H4 (cell line): ENCODE measurements at regions not wholly inside any gene's neighbourhood (a gene's known extent, or its start where the extent isn't known, plus 50 kb on each side); places are given as distances from the start of the nearest gene placed in this dataset.

Experiments
- DNase-seq: peaks from one replicate; pipeline ENCODE4 v3.0.0-alpha.2; 2015; ENCODE audit warnings: low spot score

- no peak for DNase-seq
Measured at GRCh38 chr16:76182041-76182635, 95.1 kb upstream of the CNTNAP4 start.

- no peak for DNase-seq
Measured at GRCh38 chr16:76183647-76184046, 93.6 kb upstream of the CNTNAP4 start.

DNA sequence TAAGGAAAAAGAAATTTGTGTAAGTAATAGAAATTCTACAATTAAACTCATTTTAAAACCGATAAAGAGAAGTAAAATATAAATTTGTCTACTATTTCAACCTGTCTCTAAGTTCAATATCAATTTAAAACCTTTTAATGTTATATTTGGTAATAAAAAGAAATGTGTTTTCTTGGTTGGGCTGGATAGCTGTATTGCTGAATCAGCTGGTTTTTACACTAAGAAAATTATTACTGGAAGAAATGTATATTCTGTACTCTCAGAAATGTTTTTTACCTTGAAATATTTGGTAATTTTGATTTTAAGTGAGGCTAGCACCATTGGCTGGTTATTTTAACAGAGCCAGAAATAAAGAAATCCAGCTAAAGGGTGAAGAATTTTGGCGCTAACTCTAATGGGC, 87.1 kb upstream of the CNTNAP4 start:
- no peak for DNase-seq

GRCh38 chr16:76190480-76190879, 86.7 kb upstream of the CNTNAP4 start:
- DNase-seq, result no peak

DNA sequence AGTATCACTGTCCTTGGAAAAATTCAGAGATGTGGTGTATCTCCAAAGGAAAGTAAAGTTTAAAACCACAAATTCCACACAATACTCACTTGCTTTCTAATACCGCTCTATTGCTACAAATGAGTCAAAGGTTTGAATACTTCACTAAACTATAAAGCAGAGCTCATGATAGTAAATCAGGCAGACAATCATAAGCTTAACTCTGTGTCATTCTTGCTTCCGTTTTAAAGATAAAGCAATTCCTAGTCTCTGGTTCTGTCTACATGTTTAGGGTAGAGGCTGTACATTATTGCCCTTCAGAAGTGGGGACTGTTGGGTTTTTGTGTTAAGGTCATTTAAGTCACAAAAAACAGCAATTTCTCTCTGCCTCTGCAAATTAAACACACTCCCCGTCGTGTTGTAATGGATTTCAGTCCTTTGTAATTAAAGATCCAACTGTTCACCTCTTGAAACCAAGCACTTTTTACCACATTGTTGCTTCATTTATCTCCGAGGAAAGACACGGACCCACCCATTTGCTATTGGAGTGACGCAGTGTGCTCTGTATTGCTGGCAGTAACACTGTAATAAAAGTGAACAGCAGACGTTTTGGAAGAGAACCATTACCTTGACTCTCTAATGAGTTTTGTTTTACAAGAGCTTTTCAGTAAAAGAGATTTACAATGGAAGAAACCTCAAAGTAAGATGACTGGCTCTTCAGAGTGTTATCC, 83.1 kb upstream of the CNTNAP4 start:
- DNase-seq, result peak; percentile 8

DNA sequence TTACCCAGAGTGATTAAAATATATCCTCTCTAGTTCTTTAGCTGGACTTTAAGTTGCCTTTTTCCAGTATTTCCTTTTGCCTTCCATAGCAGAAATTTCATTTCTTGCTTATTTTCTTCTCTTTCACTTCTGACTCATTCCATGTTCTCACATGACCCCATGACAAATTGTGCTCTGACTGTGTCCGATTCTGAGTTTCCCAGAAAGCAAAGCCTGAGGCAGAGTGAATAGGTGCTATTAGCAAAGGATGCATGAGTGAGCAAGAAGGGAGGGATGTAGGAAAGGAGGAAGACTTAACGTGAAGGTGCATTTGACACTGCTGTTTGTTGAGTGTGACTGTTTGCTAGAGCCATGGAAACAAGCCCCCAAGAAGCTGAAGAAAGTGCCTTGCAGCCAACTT, 82.6 kb upstream of the CNTNAP4 start:
- peak; percentile 35 for DNase-seq

- no peak for DNase-seq
Measured at GRCh38 chr16:76195056-76195455, 82.1 kb upstream of the CNTNAP4 start.

DNA sequence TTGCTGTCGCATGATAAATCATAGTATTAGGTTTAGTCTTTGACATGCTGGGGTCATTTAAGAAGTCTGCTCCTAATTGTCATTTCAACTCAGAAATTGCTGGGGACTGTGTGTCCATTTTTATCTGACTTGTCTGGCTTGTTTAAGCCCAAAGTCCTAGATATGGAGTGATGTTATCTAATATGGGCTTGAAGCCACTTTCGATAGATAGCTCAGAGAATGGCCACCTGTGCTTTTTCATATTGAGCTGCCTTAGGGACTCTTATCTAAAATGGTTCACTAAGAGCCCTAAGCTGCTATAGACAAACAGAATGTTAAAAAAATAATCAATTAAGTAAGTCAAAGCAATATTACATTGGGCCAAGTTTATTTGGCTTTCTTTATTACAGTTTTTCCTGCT, 81.6 kb upstream of the CNTNAP4 start:
- no peak for DNase-seq

GRCh38 chr16:76197900-76198299, 79.3 kb upstream of the CNTNAP4 start:
- DNase-seq, result no peak

- no peak for DNase-seq
Measured at GRCh38 chr16:76199681-76200220, 77.5 kb upstream of the CNTNAP4 start.

- DNase-seq, result no peak
Measured at GRCh38 chr16:76201385-76201784, 75.8 kb upstream of the CNTNAP4 start.

GRCh38 chr16:76204249-76204648, 73.0 kb upstream of the CNTNAP4 start:
- no peak for DNase-seq

- no peak for DNase-seq
Measured at GRCh38 chr16:76207270-76207669, 69.9 kb upstream of the CNTNAP4 start.

- no peak for DNase-seq
Measured at GRCh38 chr16:76210157-76210556, 67.0 kb upstream of the CNTNAP4 start.

DNA sequence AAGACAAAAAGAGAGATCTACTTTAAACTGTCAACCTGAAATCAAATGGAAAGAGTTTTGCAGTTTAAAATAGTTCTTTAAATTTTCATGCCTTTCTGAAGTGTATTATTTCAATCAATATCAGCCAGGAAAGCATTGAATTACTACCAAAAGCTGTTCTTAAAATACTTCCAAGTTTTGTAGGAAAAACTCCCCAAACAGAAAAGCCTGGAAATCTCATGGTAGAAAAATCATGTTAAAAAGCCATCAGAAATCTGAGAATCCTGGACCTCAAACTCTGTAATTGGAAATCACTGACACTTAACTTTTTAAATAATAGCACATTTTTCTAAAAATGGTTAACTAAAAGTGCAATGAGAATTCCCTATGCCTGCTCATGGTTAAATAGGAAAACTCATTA, 63.3 kb upstream of the CNTNAP4 start:
- DNase-seq, result no peak

GRCh38 chr16:76214856-76215255, 62.3 kb upstream of the CNTNAP4 start:
- DNase-seq, result no peak

DNA sequence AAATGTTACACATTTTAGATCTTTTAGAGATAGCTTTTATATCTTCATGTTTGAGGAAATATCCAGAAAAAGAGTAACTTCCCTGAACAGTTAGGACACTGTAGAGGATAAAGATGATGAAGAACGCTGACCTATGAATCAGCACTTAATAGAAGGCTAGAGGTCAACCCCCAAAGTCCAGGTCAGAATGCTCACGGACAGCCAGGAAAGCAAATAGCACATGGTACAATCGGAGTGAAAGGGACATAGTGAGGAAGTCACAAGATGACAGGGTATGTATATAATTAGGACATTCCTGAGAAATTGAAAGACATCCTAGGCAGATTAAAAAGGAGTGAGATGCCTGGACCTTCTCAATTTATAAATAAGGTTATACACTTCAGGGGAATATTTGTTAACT, 55.1 kb upstream of the CNTNAP4 start:
- no peak for DNase-seq

DNA sequence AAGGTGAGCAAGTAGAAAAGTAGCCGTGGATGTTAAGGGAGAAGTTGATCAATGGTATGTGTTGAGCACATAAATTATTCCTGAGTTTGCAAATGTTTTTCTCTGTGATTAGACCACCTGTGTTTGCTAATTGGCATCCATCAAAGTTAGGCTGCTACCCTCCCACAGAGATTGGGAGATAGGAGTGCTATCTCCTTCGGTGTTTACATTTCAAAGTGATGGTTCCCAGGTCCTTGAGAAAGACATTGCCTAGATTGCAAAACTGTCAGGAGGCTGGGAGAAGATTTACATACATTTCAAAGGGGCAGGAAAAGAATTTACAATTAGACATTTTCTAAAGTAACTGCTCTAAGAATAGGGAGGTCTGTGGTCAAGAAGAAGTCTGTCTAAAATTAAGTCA, 54.3 kb upstream of the CNTNAP4 start:
- no peak for DNase-seq

DNA sequence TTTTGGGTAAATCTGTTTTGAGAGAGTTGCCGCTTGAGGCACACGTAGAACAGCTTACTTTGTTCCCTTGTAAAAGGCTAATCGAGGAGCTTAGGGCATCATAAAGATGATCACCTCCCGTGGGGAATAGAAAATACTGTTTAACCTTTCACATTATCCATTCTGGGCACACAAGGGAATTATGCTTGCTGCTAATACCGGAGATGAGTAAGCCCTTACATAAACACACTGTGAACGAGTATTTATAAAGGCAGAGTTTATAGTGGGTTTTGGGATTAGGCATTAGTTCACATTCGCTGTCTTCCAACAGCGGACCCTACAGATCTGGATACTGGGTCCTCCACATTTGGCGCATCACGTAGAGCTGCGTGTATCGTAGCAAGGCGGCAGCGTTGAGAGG, 51.2 kb upstream of the CNTNAP4 start:
- DNase-seq, result peak; percentile 30

DNA sequence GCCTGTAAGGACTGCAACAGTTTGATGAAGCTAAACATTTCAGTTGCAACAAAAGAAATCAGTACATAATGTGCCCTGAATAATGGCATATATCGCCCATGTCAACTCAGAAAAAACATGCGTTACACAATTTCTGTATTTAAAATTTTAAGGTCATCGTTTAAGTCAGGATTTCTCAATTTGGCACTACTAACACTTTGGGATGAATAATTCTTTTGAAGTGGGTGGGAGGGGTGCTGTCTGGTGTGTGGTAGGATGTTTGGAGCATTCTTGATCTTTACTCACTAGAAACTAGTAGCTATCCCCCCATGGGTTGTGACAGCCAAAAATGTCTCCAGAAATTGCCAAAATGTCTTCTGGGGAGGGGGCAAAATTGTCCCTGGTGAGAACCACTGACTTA, 50.7 kb upstream of the CNTNAP4 start:
- DNase-seq, result no peak
